ENCODE measurements at regions not wholly inside any gene's neighbourhood (a gene's known extent, or its start where the extent isn't known, plus 50 kb on each side); places are given as distances from the start of the nearest gene placed in this dataset.
"Not testable (repeated sequence)": the region's sequence is repeated elsewhere in the genome, so short reads cannot be mapped to it uniquely, and the experiment has no call there.

GRCh38 chr2:175872721-175873120 lies 129.3 kb downstream of the LNPK start:
- no peak for DNase-seq

- no peak for DNase-seq
Observed at GRCh38 chr2:175872005-175872348, 130.1 kb downstream of the LNPK start.

- DNase-seq: no peak
Observed at GRCh38 chr2:175871331-175872004, 130.6 kb downstream of the LNPK start.

GRCh38 chr2:175865716-175866115 lies 136.4 kb downstream of the LNPK start:
- DNase-seq: no peak

- DNase-seq: no peak
Observed at GRCh38 chr2:175864137-175864850, 137.8 kb downstream of the LNPK start.

GRCh38 chr2:175861958-175862357 lies 140.1 kb downstream of the LNPK start:
- peak in 1 of 56 donors; percentile 1 for DNase-seq

GRCh38 chr2:175855794-175856453 lies 146.1 kb downstream of the LNPK start:
- peak in 9 of 56 donors; percentile 0 to 27 (median 6) for DNase-seq

GRCh38 chr2:175855236-175855635 lies 146.8 kb downstream of the LNPK start:
- DNase-seq: no peak

GRCh38 chr2:175854665-175855064 lies 147.4 kb downstream of the LNPK start:
- no peak for DNase-seq

GRCh38 chr2:175854129-175854528 lies 147.9 kb downstream of the LNPK start:
- DNase-seq: no peak

- DNase-seq: no peak
Observed at GRCh38 chr2:175853616-175853890, 148.5 kb downstream of the LNPK start.

- no peak for DNase-seq
Observed at GRCh38 chr2:175852879-175853615, 149.0 kb downstream of the LNPK start.

GRCh38 chr2:175847128-175847527 lies 154.9 kb downstream of the LNPK start:
- no peak for DNase-seq

- no peak for DNase-seq
Observed at GRCh38 chr2:175844169-175844568, 157.9 kb downstream of the LNPK start.

GRCh38 chr2:175843625-175844024 lies 158.4 kb downstream of the LNPK start:
- no peak for DNase-seq

- DNase-seq: no peak
Observed at GRCh38 chr2:175842996-175843395, 159.1 kb downstream of the LNPK start.

- not testable (repeated sequence) for DNase-seq
Observed at GRCh38 chr2:175840765-175841164, 161.3 kb downstream of the LNPK start.

GRCh38 chr2:175840256-175840655 lies 161.8 kb downstream of the LNPK start:
- no peak for DNase-seq

GRCh38 chr2:175838979-175839378 lies 163.1 kb downstream of the LNPK start:
- no peak for DNase-seq

GRCh38 chr2:175837046-175837445 lies 165.0 kb downstream of the LNPK start:
- DNase-seq: no peak

GRCh38 chr2:175836361-175836760 lies 165.7 kb downstream of the LNPK start:
- DNase-seq: no peak

- DNase-seq: peak in 2 of 56 donors; percentile 0 to 1
Observed at GRCh38 chr2:175834477-175834876, 167.6 kb downstream of the LNPK start.

All from nucleus accumbens (tissue), 56 donors.